ENCODE measurements at regions not wholly inside any gene's neighbourhood (a gene's known extent, or its start where the extent isn't known, plus 50 kb on each side); places are given as distances from the start of the nearest gene placed in this dataset.

GRCh38 chr3:40869939-40870338 is 329.4 kb upstream of the CTNNB1 start:
- Histone ChIP-seq H3K4me1 (no peaks in the 10 kb centered on the region), H3K27me3 (no peaks in the 10 kb centered on the region), H3K36me3 (no peaks in the 10 kb centered on the region), H3K9me3 (no peaks in the 10 kb centered on the region), H3K4me3 (no peak overlapping the region), H3K27ac (no peak overlapping the region)
- TF ChIP-seq CTCF (IDR thresholded peaks at IDR 0.05) (no peak), POLR2A (IDR thresholded peaks at IDR 0.05) (no peak)
- no peak for DNase-seq

- no peak overlapping the region for H3K27ac ChIP-seq
- no peaks in the 10 kb centered on the region for H3K27me3 ChIP-seq
- H3K9me3 ChIP-seq = no peaks in the 10 kb centered on the region
- peaks cover 0 to 6% (median 0%) of the 10 kb centered on the region in 4 donors for H3K4me1 ChIP-seq
- DNase-seq = no peak
- no peak overlapping the region for H3K4me3 ChIP-seq
- no peaks in the 10 kb centered on the region for H3K36me3 ChIP-seq
- TF ChIP-seq CTCF (IDR thresholded peaks at IDR 0.05) (no peak), POLR2A (IDR thresholded peaks at IDR 0.05) (no peak)
These were observed 327.9 kb upstream of the CTNNB1 start for GRCh38 chr3:40871394-40871793.

DNA sequence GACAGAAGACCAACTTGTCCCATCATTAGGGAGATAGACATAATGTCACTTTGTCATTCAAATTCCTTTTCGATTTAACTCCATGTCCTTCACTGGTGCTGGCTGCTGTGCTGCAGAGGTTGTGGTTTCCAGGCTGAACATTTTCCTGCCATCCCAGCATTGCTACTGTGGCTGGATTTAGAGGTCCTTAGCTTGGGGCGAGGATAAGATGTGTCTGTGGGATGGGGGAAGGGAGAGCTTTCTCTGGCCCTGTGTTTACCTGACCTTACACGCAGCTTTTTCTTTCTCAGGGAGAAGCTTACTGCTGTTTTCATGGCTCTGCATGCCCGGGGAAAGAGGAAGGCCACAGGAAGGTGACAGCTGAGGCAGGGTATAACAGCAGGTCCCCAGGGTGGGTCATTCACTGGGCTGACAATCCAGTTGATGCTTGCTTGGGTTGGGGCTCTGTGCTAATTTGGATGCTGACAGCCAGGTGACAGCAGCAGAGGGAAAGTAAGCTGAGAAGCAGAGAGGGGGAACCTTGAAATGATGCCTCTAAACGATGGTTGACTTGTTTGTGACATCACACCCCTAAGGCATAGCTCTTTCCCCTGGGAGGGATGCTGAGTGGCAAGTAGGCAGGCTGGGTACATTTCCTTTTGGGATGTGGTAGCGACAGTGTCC is 326.9 kb upstream of the CTNNB1 start:
- Histone ChIP-seq H3K4me1 (peaks cover 0 to 11% (median 0%) of the 10 kb centered on the region in 4 donors), H3K36me3 (no peaks in the 10 kb centered on the region), H3K27me3 (no peaks in the 10 kb centered on the region), H3K27ac (no peak overlapping the region), H3K9me3 (no peaks in the 10 kb centered on the region), H3K4me3 (no peak overlapping the region)
- no peak for DNase-seq
- TF ChIP-seq POLR2A (IDR thresholded peaks at IDR 0.05) = no peak
- TF ChIP-seq CTCF (IDR thresholded peaks at IDR 0.05) = no peak

DNA sequence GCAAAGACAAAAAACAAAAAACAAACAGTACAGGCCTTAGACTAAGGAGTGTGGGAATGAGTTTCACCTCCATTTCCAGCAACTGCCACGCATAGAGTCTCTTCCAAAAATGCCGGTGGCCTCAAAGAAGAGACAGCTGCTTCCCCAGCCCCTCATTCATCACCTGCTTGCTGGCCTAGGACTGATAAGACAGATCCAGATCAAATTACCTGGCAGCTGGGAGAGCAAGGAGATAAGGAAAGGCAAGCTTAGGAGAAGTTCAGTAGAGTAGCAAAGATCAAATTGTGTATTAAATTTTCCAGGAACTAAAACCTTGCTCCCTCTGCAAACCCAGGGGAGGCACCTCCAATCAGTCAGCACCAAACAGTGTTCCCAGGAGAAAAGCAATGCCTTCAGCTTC is 325.8 kb upstream of the CTNNB1 start:
- no peak for TF ChIP-seq CTCF (IDR thresholded peaks at IDR 0.05)
- TF ChIP-seq POLR2A (IDR thresholded peaks at IDR 0.05) = no peak
- peaks cover 0 to 22% (median 0%) of the 10 kb centered on the region in 4 donors for H3K4me1 ChIP-seq
- no peak for DNase-seq
- no peak overlapping the region for H3K4me3 ChIP-seq
- H3K36me3 ChIP-seq = no peaks in the 10 kb centered on the region
- H3K27ac ChIP-seq = no peak overlapping the region
- no peaks in the 10 kb centered on the region for H3K9me3 ChIP-seq
- H3K27me3 ChIP-seq = no peaks in the 10 kb centered on the region

DNA sequence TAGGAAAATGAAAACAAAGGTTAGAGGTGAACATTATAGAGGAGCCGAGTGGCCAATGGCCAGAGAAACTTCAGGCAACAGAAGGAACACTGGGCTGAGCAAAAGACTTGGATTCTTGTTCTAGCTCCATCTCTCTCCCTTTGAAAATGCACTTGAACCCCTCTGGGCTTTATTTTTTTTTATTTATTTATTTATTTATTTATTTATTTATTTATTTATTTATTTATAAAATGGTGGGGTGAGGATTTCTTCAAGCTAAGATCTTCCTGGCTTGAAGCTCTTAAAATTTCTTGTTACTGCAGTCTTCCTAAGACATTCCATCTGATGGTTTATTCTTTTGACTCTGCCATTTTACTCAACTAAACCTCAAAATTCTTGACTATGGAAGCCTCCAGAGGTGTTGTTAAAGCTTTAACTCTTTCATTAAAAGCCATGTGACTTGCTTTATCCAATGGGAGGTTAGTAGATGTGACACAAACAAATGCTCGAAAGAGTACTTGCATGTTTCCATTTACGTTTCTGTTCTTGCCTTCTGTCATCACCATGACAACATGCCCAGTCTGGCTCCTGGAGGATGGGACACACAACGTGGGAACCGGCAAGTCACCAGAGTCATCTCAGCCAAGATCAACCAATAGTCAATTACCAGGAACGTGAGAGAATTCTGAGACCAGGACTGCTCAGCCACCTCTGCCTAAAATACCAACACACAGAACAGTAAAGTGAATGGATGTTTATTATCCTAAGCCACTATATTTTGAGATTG is 325.2 kb upstream of the CTNNB1 start:
- Histone ChIP-seq H3K36me3 (no peaks in the 10 kb centered on the region), H3K27ac (no peak overlapping the region), H3K4me3 (no peak overlapping the region), H3K27me3 (no peaks in the 10 kb centered on the region), H3K4me1 (peaks cover 0 to 22% (median 0%) of the 10 kb centered on the region in 4 donors), H3K9me3 (no peaks in the 10 kb centered on the region)
- TF ChIP-seq CTCF (IDR thresholded peaks at IDR 0.05) (no peak), POLR2A (IDR thresholded peaks at IDR 0.05) (no peak)
- DNase-seq = no peak
